Natural killer cell treated with Interleukin-12 subunit alpha and Interleukin-12 subunit beta and Interleukin-15 and Interleukin-18, amount 100 ng/mL, for 72 hours (primary cell): ENCODE measurements at regions not wholly inside any gene's neighbourhood (a gene's known extent, or its start where the extent isn't known, plus 50 kb on each side); places are given as distances from the start of the nearest gene placed in this dataset.
A peak's percentile ranks its signal among the peaks of the same experiment; 100 is the strongest.

Experiments used
- ATAC-seq, 2 donors: fragments of 150-1000 bp; cut with Tn5 transposase in 1 of 2; sonication (Bioruptor Pico), chemical (Tn5 transposase) in 1 of 2; 2 replicates each; pipeline ENCODE4 v1.10.0; 2021
- DNase-seq: peaks from one replicate; pipeline ENCODE4 v3.0.0; 2022; ENCODE audit warnings: low spot score
- H3K27ac Mint-ChIP-seq, 2 donors: 1 replicate in 1 of 2; 2 replicates in 1 of 2; pipeline ENCODE4 v1.8.0; 2022; ENCODE audit warnings: mixed read lengths in 2 of 2, mild to moderate bottlenecking in 1 of 2, moderate library complexity in 1 of 2
- H3K27me3 Mint-ChIP-seq, 2 donors: 1 replicate in 1 of 2; 2 replicates in 1 of 2; pipeline ENCODE4 v1.8.0; 2022; ENCODE audit warnings: mixed read lengths in 2 of 2
- H3K36me3 Mint-ChIP-seq: one replicate; pipeline ENCODE4 v1.8.0; 2022; ENCODE audit warnings: mixed read lengths
- H3K4me1 Mint-ChIP-seq, 2 donors: 1 replicate in 1 of 2; 2 replicates in 1 of 2; pipeline ENCODE4 v1.8.0; 2022; ENCODE audit warnings: low read depth in 2 of 2, mixed read lengths in 2 of 2, mild to moderate bottlenecking in 1 of 2
- H3K4me3 Mint-ChIP-seq: one replicate; pipeline ENCODE4 v1.8.0; 2022; ENCODE audit warnings: mixed read lengths
- H3K9me3 Mint-ChIP-seq: 2 replicates; pipeline ENCODE4 v1.8.0; 2022; ENCODE audit warnings: mixed read lengths

GRCh38 chr9:99602854-99603253 is 218.8 kb upstream of the NR4A3 start:
- DNase-seq (no peak), ATAC-seq (peak; percentile 60 to 86)
- peaks cover 8% of the 10 kb centered on the region for H3K36me3 Mint-ChIP-seq
- H3K27ac Mint-ChIP-seq: peak overlapping the region; percentile 47 to 85
- H3K27me3 Mint-ChIP-seq: peaks cover 15 to 25% of the 10 kb centered on the region in 2 donors
- H3K4me1 Mint-ChIP-seq: peaks cover 10 to 11% of the 10 kb centered on the region in 2 donors
- peaks cover 4% of the 10 kb centered on the region for H3K9me3 Mint-ChIP-seq
- peak overlapping the region; percentile 18 for H3K4me3 Mint-ChIP-seq

GRCh38 chr9:99605016-99605743 is 216.5 kb upstream of the NR4A3 start:
- Mint-ChIP-seq H3K27me3 (peaks cover 18 to 25% of the 10 kb centered on the region in 2 donors), H3K27ac (no peak overlapping the region), H3K4me1 (peaks cover 10 to 11% of the 10 kb centered on the region in 2 donors), H3K36me3 (peaks cover 8% of the 10 kb centered on the region), H3K4me3 (no peak overlapping the region), H3K9me3 (peaks cover 4% of the 10 kb centered on the region)
- no peak for ATAC-seq
- no peak for DNase-seq

- H3K4me1 Mint-ChIP-seq: peaks cover 10 to 11% of the 10 kb centered on the region in 2 donors
- no peak overlapping the region for H3K27ac Mint-ChIP-seq
- DNase-seq: no peak
- no peak for ATAC-seq
- H3K27me3 Mint-ChIP-seq: peaks cover 23 to 31% of the 10 kb centered on the region in 2 donors
- H3K9me3 Mint-ChIP-seq: peaks cover 4% of the 10 kb centered on the region
- H3K36me3 Mint-ChIP-seq: peaks cover 8% of the 10 kb centered on the region
- H3K4me3 Mint-ChIP-seq: no peak overlapping the region
Observed at GRCh38 chr9:99606296-99606695, 215.4 kb upstream of the NR4A3 start.

- no peak for DNase-seq
- peaks cover 4% of the 10 kb centered on the region for H3K9me3 Mint-ChIP-seq
- H3K4me1 Mint-ChIP-seq: peaks cover 10 to 11% of the 10 kb centered on the region in 2 donors
- ATAC-seq: no peak
- peaks cover 23 to 32% of the 10 kb centered on the region in 2 donors for H3K27me3 Mint-ChIP-seq
- H3K36me3 Mint-ChIP-seq: peaks cover 8% of the 10 kb centered on the region
- H3K27ac Mint-ChIP-seq: peak overlapping the region in 1 of 2 donors; percentile 47
- no peak overlapping the region for H3K4me3 Mint-ChIP-seq
Observed at GRCh38 chr9:99606957-99607356, 214.7 kb upstream of the NR4A3 start.

- H3K9me3 Mint-ChIP-seq: no peaks in the 10 kb centered on the region
- H3K4me1 Mint-ChIP-seq: peaks cover 2 to 4% of the 10 kb centered on the region in 2 donors
- ATAC-seq (peak in 1 of 2 donors; percentile 20), DNase-seq (no peak)
- no peak overlapping the region for H3K4me3 Mint-ChIP-seq
- no peaks in the 10 kb centered on the region for H3K36me3 Mint-ChIP-seq
- H3K27me3 Mint-ChIP-seq: peaks cover 20 to 25% of the 10 kb centered on the region in 2 donors
- no peak overlapping the region for H3K27ac Mint-ChIP-seq
Observed at GRCh38 chr9:99607842-99608448, 213.7 kb upstream of the NR4A3 start.

- Mint-ChIP-seq H3K9me3 (no peaks in the 10 kb centered on the region), H3K27me3 (peaks cover 12 to 23% of the 10 kb centered on the region in 2 donors), H3K4me1 (no peaks in the 10 kb centered on the region), H3K27ac (no peak overlapping the region), H3K4me3 (no peak overlapping the region), H3K36me3 (no peaks in the 10 kb centered on the region)
- ATAC-seq (no peak), DNase-seq (no peak)
Observed at GRCh38 chr9:99614341-99614740, 207.3 kb upstream of the NR4A3 start.

- Mint-ChIP-seq H3K36me3 (no peaks in the 10 kb centered on the region), H3K27me3 (peaks cover 7 to 11% of the 10 kb centered on the region in 2 donors), H3K27ac (no peak overlapping the region), H3K4me1 (no peaks in the 10 kb centered on the region), H3K9me3 (no peaks in the 10 kb centered on the region), H3K4me3 (no peak overlapping the region)
- no peak for ATAC-seq
- no peak for DNase-seq
Observed at GRCh38 chr9:99621040-99621439, 200.6 kb upstream of the NR4A3 start.

GRCh38 chr9:99622679-99623078 is 199.0 kb upstream of the NR4A3 start:
- no peak for DNase-seq
- peaks cover 7 to 11% of the 10 kb centered on the region in 2 donors for H3K27me3 Mint-ChIP-seq
- no peaks in the 10 kb centered on the region for H3K36me3 Mint-ChIP-seq
- H3K4me3 Mint-ChIP-seq: no peak overlapping the region
- H3K9me3 Mint-ChIP-seq: no peaks in the 10 kb centered on the region
- ATAC-seq: no peak
- no peak overlapping the region for H3K27ac Mint-ChIP-seq
- no peaks in the 10 kb centered on the region for H3K4me1 Mint-ChIP-seq

GRCh38 chr9:99623780-99624364 is 197.8 kb upstream of the NR4A3 start:
- H3K36me3 Mint-ChIP-seq: no peaks in the 10 kb centered on the region
- no peak for DNase-seq
- H3K4me1 Mint-ChIP-seq: no peaks in the 10 kb centered on the region
- ATAC-seq: peak in 1 of 2 donors; percentile 24
- H3K27ac Mint-ChIP-seq: no peak overlapping the region
- no peak overlapping the region for H3K4me3 Mint-ChIP-seq
- H3K27me3 Mint-ChIP-seq: peaks cover 16% of the 10 kb centered on the region in 2 donors
- no peaks in the 10 kb centered on the region for H3K9me3 Mint-ChIP-seq

GRCh38 chr9:99624499-99625233 is 197.0 kb upstream of the NR4A3 start:
- H3K27me3 Mint-ChIP-seq: peaks cover 16% of the 10 kb centered on the region in 2 donors
- DNase-seq: no peak
- no peaks in the 10 kb centered on the region for H3K9me3 Mint-ChIP-seq
- H3K27ac Mint-ChIP-seq: no peak overlapping the region
- H3K4me1 Mint-ChIP-seq: no peaks in the 10 kb centered on the region
- H3K36me3 Mint-ChIP-seq: no peaks in the 10 kb centered on the region
- ATAC-seq: no peak
- H3K4me3 Mint-ChIP-seq: no peak overlapping the region

GRCh38 chr9:99626426-99626825 is 195.3 kb upstream of the NR4A3 start:
- Mint-ChIP-seq H3K27ac (no peak overlapping the region), H3K4me1 (no peaks in the 10 kb centered on the region), H3K27me3 (peaks cover 13 to 16% of the 10 kb centered on the region in 2 donors), H3K9me3 (no peaks in the 10 kb centered on the region), H3K36me3 (no peaks in the 10 kb centered on the region), H3K4me3 (no peak overlapping the region)
- ATAC-seq (no peak), DNase-seq (no peak)

- Mint-ChIP-seq H3K27ac (no peak overlapping the region), H3K27me3 (peaks cover 11 to 16% of the 10 kb centered on the region in 2 donors), H3K4me3 (no peak overlapping the region), H3K4me1 (no peaks in the 10 kb centered on the region), H3K9me3 (no peaks in the 10 kb centered on the region), H3K36me3 (no peaks in the 10 kb centered on the region)
- ATAC-seq (no peak), DNase-seq (no peak)
Observed at GRCh38 chr9:99628285-99628684, 193.4 kb upstream of the NR4A3 start.

GRCh38 chr9:99628849-99629620 is 192.7 kb upstream of the NR4A3 start:
- Mint-ChIP-seq H3K27me3 (peaks cover 11 to 16% of the 10 kb centered on the region in 2 donors), H3K9me3 (no peaks in the 10 kb centered on the region), H3K4me1 (no peaks in the 10 kb centered on the region), H3K27ac (no peak overlapping the region), H3K36me3 (no peaks in the 10 kb centered on the region), H3K4me3 (no peak overlapping the region)
- DNase-seq (no peak), ATAC-seq (no peak)
